GM21526 (cell line): ENCODE measurements at regions not wholly inside any gene's neighbourhood (a gene's known extent, or its start where the extent isn't known, plus 50 kb on each side); places are given as distances from the start of the nearest gene placed in this dataset.
A peak's percentile ranks its signal among the peaks of the same experiment; 100 is the strongest.
"Not testable (repeated sequence)": the region's sequence is repeated elsewhere in the genome, so short reads cannot be mapped to it uniquely, and the experiment has no call there.

Experiments
- ATAC-seq: cut with Tn5 transposase; IDR thresholded peaks from one replicate; pipeline ENCODE4 v1.9.1; 2021; ENCODE audit warnings: moderate library complexity; ENCODE audit not compliant: unreplicated experiment, low FRiP score

DNA sequence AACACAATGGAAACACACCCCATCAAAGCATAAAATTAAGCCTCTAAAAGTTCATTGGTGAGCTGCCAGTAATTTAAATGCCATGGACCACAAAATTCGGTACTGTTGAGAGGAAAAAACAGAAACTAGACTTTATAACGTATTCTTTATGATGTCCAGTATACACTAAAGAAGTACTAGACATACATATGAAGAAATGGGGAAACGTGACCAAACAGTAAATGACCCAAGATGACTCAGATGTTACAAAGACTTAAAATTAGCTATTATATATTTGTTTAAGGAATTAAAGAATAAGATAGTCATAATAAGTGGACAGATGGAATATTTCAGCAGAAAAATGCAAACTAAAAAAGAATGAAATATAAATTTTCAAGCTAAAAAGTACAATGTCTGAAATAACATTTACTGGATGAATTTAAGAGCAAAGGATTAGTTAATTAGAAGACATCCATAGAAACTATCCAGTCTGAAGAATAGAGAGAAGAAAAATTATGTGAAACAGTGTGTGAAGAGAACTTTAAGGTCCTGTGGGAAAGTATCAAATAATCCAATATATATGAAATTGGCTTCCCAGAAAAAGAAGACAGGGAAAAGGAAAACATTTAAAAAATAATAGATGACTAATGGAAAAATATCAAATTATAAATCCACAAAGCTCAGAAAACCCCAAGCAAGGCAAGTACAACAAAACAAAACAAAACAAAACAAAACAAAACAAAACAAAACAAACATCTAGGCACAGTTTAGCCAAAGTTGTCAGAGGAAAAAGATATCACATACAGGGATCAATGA is 69.4 kb downstream of the SAMD9 start:
- ATAC-seq = no peak

GRCh38 chr7:93047514-93048099 is 70.2 kb downstream of the SAMD9 start:
- no peak for ATAC-seq

DNA sequence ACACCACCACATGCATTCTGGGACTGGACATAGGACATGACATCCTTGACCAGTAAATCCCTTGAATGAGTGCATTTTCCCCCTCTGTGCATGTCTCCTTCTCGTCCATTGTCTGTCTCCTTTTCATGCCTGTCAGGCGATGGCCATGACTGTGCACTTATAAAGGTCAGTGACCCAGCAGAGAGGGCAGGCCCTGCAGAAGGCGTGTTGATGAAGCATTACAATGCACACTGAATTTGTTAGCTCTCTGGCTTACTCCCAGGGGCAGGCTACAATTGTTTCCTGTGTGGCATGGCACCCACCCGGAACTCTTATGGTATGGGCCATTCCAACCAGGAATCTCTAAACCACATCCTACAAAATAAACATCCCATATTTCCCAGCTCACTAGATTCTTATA is 71.1 kb downstream of the SAMD9 start:
- no peak for ATAC-seq

- ATAC-seq = no peak
Observed at GRCh38 chr7:93044147-93044810, 73.5 kb downstream of the SAMD9 start.

- no peak for ATAC-seq
Observed at GRCh38 chr7:93043385-93043985, 74.3 kb downstream of the SAMD9 start.

GRCh38 chr7:93040355-93040754 is 77.4 kb downstream of the SAMD9 start:
- no peak for ATAC-seq

GRCh38 chr7:93039786-93040185 is 78.0 kb downstream of the SAMD9 start:
- no peak for ATAC-seq

GRCh38 chr7:93039282-93039681 is 78.5 kb downstream of the SAMD9 start:
- ATAC-seq = no peak

DNA sequence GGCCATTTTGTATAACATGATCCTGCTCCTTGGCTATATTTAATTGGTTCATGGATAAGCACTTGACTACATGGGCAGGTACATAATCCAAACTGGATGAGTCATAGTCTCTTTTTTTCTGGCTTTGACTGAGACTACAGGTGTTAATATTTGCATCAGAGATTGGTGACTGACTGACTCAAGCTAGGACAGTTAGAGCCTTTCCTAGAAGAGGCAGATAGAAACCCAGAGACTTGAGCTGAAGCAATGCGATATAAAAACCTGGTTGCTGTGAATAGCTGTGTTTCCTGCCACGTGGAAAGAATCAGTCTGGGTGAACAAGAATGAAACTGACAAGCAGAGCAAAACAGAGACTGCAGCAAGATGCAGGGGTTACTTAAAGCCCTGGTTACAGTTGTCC is 81.0 kb downstream of the SAMD9 start:
- peak; percentile 93 for ATAC-seq

DNA sequence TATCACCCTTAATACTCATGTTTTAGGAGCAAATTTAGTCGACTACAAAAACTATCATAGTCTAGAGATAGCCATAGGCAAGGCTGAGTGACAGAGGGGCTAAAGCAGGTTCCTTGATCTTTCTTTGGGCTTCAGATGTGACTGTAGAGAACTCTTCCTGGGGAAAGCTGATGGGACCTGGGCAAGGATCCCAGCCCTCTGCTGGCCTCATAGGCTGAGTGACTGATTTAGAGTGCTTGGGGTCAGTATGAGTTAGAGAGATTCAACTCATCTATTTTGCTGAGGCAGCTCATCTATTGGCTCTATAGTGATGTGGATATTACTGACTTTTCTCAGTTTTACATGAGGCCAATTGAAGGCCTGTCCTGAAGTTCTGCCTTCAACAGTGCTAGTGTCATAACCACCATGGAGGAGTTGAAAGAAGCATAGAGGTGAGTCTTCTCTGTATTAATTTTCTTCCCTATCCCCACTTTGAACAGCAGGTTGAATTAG is 81.6 kb downstream of the SAMD9 start:
- no peak for ATAC-seq

DNA sequence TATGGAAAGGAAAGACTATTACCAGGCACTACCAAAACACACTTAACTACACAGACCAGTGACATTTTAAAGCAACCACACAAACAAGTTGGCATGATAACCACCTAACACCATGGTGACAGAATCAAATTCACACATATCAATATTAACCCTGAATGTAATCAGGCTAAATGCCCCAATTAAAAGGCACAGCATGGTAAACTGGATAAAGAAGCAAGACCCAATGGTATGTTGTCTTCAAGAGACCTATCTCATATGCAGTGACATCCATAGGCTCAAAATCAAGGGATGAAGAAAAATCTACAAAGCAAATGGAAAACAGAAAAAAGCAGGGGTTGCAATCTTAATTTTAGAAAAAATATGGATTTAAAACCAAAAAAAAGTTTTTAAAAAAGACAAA is 86.0 kb downstream of the SAMD9 start:
- no peak for ATAC-seq

- ATAC-seq = no peak
Observed at GRCh38 chr7:93030605-93031225, 87.1 kb downstream of the SAMD9 start.

- no peak for ATAC-seq
Observed at GRCh38 chr7:93029056-93029455, 88.7 kb downstream of the SAMD9 start.

GRCh38 chr7:93028610-93029009 is 89.2 kb downstream of the SAMD9 start:
- no peak for ATAC-seq

DNA sequence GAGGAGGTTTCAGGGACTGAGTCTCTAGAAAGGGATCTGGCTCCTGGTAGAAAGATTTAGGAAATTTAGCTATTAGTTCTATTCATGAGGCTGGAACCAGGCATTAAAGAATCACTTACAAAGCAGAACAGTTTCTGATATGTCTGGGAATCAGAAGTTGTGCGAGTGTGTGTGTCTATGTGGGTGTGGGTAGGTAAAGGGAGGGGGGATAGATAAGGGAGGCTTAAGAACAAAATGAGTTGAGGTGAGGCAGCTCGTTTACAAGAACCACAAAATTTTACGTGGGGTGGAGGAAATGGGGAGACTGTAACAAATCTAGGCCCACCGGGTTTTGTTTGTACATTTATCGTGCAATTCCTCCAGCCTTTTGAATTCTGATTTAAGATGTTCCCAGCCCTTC is 90.7 kb downstream of the SAMD9 start:
- no peak for ATAC-seq

DNA sequence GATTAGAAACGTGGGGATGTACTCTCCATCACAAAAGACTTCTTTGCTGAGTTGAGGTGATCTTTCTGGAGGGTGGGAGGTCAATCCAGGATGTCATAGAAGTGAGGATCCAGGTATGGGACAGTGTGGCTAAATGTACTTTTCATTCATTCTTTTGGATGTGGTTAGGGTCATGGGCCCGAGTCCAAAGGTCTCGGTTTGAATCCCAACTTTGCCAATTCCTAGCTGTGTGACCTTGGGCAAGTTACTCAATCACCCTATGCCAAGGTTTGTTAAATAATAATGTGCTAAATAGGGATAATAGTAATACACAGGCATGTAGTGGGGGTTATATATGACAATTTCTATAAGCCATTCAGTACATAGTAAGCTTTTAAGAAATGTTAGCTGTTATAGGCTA is 91.4 kb downstream of the SAMD9 start:
- no peak for ATAC-seq

DNA sequence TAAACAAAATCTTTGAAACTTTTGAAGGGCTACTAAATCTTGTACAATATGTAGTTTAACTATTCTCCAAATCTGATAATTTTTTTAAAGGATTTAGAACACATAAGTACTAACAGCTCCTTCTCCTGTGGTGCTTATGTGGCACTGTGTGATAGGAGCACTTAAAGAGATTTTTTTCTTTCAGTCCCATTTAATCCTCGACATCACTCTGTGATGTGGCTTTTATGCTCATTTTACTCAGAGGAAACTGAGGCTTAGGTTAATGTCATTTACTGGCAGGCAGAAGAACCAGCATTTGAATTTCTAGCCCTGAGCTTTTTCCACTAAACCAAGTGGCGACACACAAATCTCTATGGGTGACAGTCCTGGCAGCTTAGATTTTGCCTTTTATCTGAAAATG is 92.4 kb downstream of the SAMD9 start:
- no peak for ATAC-seq

GRCh38 chr7:93022931-93023478 is 94.8 kb downstream of the SAMD9 start:
- ATAC-seq = not testable (repeated sequence)

DNA sequence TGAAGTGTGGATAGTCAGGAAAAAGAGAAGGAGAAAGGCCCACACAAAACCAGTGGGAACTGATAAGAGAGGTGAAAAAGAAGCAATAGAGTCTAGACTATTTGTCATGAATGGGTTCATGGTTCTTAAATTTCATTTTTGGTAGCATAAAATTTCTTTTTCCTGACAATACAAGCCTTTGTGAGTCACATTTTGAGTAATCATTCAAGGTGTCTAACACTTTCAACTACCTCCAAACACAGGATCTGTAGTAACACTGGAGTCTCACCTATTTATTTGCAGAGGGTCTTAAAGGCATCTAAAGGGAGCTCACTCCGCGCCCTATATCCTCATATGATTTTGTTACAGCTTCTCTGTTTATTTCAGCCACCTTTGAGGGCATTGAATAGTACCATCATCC is 96.0 kb downstream of the SAMD9 start:
- ATAC-seq = no peak

DNA sequence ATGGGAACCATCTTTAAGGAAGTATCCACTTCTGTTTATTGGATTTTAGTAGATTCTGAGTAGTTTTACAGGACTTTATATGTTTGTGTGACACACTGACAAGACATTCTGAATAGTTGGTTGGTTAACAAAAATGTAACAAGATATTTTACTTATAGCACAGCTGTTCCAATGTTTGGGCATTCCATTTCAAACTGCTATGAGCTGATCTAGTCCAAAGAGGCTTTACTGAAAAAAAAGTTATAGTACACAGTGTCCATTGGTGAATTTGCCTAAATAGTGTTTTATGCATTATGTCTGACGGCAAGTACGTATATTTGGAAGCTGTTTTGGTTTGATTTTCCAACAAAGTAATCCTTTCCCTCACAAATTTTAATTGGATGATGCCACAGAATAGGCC is 99.1 kb downstream of the SAMD9 start:
- ATAC-seq = no peak
